ENCODE measurements at regions not wholly inside any gene's neighbourhood (a gene's known extent, or its start where the extent isn't known, plus 50 kb on each side); places are given as distances from the start of the nearest gene placed in this dataset.

DNA sequence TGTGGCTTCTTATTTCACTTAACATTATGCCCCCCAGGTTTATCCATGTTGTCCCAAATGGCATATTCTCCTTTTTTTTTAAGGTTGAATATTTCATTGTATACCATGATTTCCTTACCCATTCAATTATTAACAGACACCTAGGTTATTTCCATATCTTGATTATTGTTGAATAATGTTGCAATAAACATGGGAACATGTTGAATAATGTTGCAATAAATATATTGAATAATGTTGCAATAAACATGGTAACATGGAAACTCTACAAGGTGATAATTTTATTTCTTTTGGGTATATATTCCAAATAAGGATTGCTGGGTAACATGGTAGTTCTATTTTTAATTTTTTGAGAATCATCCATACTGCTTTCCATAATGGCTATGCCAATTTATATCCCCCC lies 648.1 kb downstream of the MMUT start:
- no peak for DNase-seq (ENCODE audit: unreplicated experiment)
- POLR2A ChIA-PET, result no interaction called here
- H3K27me3 Mint-ChIP-seq (ENCODE audit: insufficient read depth, unreplicated experiment), result no peaks in the 10 kb centered on the region
- intact Hi-C loops (cut with micrococcal nuclease), result no loop called here
- H3K4me1 Mint-ChIP-seq (ENCODE audit: insufficient read depth, unreplicated experiment), result peaks cover 13% of the 10 kb centered on the region
- H3K9me3 Mint-ChIP-seq (ENCODE audit: unreplicated experiment), result no peaks in the 10 kb centered on the region
- no peak overlapping the region for H3K27ac Mint-ChIP-seq (ENCODE audit: low read depth, unreplicated experiment)
- no peak overlapping the region for H3K4me3 Mint-ChIP-seq (ENCODE audit: unreplicated experiment)
- CTCF ChIA-PET, result no interaction called here
- no TSS peak for BruUV-seq (replicated peaks)
- TF ChIP-seq, protein P1, sequence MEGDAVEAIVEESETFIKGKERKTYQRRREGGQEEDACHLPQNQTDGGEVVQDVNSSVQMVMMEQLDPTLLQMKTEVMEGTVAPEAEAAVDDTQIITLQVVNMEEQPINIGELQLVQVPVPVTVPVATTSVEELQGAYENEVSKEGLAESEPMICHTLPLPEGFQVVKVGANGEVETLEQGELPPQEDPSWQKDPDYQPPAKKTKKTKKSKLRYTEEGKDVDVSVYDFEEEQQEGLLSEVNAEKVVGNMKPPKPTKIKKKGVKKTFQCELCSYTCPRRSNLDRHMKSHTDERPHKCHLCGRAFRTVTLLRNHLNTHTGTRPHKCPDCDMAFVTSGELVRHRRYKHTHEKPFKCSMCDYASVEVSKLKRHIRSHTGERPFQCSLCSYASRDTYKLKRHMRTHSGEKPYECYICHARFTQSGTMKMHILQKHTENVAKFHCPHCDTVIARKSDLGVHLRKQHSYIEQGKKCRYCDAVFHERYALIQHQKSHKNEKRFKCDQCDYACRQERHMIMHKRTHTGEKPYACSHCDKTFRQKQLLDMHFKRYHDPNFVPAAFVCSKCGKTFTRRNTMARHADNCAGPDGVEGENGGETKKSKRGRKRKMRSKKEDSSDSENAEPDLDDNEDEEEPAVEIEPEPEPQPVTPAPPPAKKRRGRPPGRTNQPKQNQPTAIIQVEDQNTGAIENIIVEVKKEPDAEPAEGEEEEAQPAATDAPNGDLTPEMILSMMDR (IDR thresholded peaks at IDR 0.05; ENCODE audit: unreplicated experiment), result no peak
- H3K36me3 Mint-ChIP-seq (ENCODE audit: insufficient read depth, unreplicated experiment), result no peaks in the 10 kb centered on the region

DNA sequence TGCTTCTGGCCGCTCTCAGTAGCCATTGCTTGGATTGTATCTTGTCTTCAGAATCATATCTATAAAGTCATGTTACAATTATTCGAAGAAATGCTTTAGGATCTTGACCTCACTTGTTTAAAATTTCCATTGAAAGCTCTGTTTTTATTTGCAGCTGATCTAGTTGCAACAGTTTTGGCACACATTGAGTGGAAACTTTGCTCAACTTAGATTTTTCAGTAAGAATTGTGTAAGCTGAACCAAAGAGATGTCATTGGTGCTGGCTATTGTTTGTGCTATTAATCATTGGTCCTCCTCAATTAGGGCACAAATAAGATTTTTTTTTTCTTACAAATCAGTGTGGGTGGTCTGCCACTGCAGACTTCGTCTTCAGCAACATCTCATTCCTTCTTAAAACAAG lies 649.2 kb downstream of the MMUT start:
- H3K27ac Mint-ChIP-seq (ENCODE audit: low read depth, unreplicated experiment), result no peak overlapping the region
- TF ChIP-seq, protein P1 (IDR thresholded peaks at IDR 0.05; ENCODE audit: unreplicated experiment), result no peak
- peaks cover 13% of the 10 kb centered on the region for H3K4me1 Mint-ChIP-seq (ENCODE audit: insufficient read depth, unreplicated experiment)
- no peak for DNase-seq (ENCODE audit: unreplicated experiment)
- intact Hi-C loops (cut with micrococcal nuclease), result no loop called here
- H3K9me3 Mint-ChIP-seq (ENCODE audit: unreplicated experiment), result no peaks in the 10 kb centered on the region
- ChIA-PET CTCF (interaction anchor here (0.7 kb wide), 1 partner anchor 48 kb away, joined by 3 read pairs; no protein-coding TSS in a partner anchor), POLR2A (no interaction called here)
- BruUV-seq (replicated peaks), result no TSS peak
- no peaks in the 10 kb centered on the region for H3K36me3 Mint-ChIP-seq (ENCODE audit: insufficient read depth, unreplicated experiment)
- no peaks in the 10 kb centered on the region for H3K27me3 Mint-ChIP-seq (ENCODE audit: insufficient read depth, unreplicated experiment)
- no peak overlapping the region for H3K4me3 Mint-ChIP-seq (ENCODE audit: unreplicated experiment)

DNA sequence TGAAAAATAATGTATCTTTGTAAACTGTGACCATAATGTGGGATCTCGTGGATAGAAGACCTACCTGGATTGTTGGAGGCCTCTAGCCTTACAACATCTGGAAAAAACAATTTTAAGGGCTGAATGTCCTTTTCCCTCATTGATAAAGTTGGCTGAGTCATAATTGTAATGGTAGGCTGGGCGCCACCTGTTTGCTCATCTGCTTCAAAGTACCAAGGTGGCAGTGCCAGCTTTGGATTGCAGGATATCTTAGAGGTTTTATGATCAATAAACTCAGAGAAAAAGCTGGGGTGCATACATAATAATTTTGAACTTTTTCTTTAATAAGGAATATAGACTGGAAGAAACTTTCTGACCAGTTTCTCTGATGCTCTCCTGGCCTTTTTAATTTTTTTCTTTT lies 653.4 kb downstream of the MMUT start:
- H3K9me3 Mint-ChIP-seq (ENCODE audit: unreplicated experiment), result no peaks in the 10 kb centered on the region

DNA sequence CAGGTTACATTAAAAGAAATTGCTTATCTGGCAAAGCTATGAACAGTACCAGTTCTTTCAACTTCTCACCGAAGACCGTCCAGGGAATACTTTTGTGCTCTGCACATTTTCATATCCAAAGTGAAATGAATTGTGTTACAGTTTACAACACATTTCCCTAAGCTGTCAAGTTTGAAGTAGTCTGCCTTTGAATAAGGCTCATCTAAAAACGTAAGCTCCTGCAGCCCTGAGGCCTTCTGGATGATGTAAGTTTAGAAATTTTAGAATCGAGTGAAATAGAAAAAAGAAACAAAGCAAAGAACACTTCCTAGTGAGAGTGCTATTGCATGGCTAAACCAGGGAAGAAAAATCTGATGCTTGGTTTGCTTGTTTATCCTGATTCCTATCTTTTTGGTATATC lies 653.8 kb downstream of the MMUT start:
- Mint-ChIP-seq H3K27ac (ENCODE audit: low read depth, unreplicated experiment) (no peak overlapping the region), H3K36me3 (ENCODE audit: insufficient read depth, unreplicated experiment) (no peaks in the 10 kb centered on the region), H3K4me1 (ENCODE audit: insufficient read depth, unreplicated experiment) (no peaks in the 10 kb centered on the region), H3K4me3 (ENCODE audit: unreplicated experiment) (no peak overlapping the region), H3K9me3 (ENCODE audit: unreplicated experiment) (no peaks in the 10 kb centered on the region), H3K27me3 (ENCODE audit: insufficient read depth, unreplicated experiment) (no peaks in the 10 kb centered on the region)
- TF ChIP-seq, protein P1 (IDR thresholded peaks at IDR 0.05; ENCODE audit: unreplicated experiment), result no peak
- intact Hi-C loops (cut with micrococcal nuclease), result no loop called here
- BruUV-seq (replicated peaks), result no TSS peak
- no peak for DNase-seq (ENCODE audit: unreplicated experiment)
- ChIA-PET POLR2A (no interaction called here), CTCF (interaction anchor here (0.6 to 1.0 kb wide), 4 partner anchors 9 to 1129 kb away, joined by 3 to 4 read pairs (median 3); no protein-coding TSS in a partner anchor)

More for the DNA sequence above, 653.4 kb downstream of the MMUT start:
- no peaks in the 10 kb centered on the region for H3K36me3 Mint-ChIP-seq (ENCODE audit: insufficient read depth, unreplicated experiment)
- intact Hi-C loops (cut with micrococcal nuclease), result no loop called here
- ChIA-PET POLR2A (no interaction called here), CTCF (interaction anchor here (0.7 to 0.8 kb wide), 2 partner anchors 601 to 796 kb away, joined by 3 read pairs; no protein-coding TSS in a partner anchor)
- H3K4me1 Mint-ChIP-seq (ENCODE audit: insufficient read depth, unreplicated experiment), result no peaks in the 10 kb centered on the region
- H3K4me3 Mint-ChIP-seq (ENCODE audit: unreplicated experiment), result no peak overlapping the region
- no peak for DNase-seq (ENCODE audit: unreplicated experiment)
- TF ChIP-seq, protein P1 (IDR thresholded peaks at IDR 0.05; ENCODE audit: unreplicated experiment), result no peak
- H3K27ac Mint-ChIP-seq (ENCODE audit: low read depth, unreplicated experiment), result no peak overlapping the region
- no TSS peak for BruUV-seq (replicated peaks)
- no peaks in the 10 kb centered on the region for H3K27me3 Mint-ChIP-seq (ENCODE audit: insufficient read depth, unreplicated experiment)

Data from MCF 10A (cell line).